ENCODE measurements at regions not wholly inside any gene's neighbourhood (a gene's known extent, or its start where the extent isn't known, plus 50 kb on each side); places are given as distances from the start of the nearest gene placed in this dataset.

DNA sequence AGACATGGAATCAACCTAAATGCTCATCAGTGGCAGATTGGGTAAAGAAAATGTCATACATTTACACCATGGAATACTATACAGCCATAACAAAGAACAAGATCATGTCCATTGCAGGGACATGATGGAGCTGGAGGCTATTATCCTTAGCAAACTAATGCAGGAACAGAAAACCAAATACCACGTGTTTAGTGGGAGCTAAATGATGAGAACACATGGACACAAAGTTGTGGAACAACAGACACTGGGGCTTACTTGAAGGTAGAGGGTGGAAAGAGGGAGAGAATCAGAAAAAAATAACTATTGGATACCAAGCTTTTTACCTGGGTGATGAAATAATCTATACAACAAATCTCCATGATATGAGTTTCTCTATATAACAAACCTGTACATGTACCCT is 701.3 kb downstream of the TBC1D32 start:
- no peak for DNase-seq (ENCODE audit: low read depth)

DNA sequence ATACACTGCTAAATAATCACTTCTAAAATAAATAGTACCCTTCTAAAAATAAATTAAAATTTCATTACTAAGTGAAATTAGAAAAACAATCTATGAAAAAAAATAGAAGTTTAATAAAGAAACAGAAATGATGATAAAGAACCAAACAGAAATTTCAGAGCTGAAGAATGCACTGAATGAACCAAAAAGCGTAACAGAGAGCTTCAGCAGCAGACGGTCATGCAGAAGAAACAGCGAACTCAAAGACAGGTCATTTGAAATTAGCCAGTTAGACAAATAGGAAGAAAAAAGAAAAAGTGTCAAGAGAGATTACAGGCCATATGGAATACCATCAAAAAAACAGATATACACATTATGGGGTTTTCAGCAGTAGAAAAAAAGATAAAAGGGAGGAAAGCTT is 706.7 kb downstream of the TBC1D32 start:
- DNase-seq (ENCODE audit: low read depth) = no peak

DNA sequence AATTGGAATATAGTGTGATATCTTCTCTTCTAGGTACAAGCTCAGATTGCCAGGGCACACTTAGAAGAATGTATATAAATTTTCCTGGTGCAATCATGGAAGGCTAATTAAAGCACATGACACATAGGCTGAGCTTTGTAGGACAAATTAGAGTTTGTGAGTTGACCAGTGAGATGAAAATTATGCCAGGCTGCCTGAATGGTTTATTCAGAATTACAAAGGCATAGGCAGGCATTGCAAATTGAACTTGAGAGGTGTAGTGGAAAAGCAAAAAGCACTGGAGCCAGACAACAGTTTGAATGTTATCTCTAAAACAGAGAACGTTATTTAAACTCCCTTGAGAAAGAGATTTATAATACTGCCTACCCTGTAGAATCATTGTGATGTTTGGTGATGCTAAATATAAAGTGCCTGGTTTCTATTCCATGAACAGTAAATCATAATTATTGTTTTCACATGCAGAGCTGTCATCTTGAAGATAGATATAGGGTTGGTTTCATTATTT is 712.1 kb downstream of the TBC1D32 start:
- no peak for DNase-seq (ENCODE audit: low read depth)

GRCh38 chr6:120620900-120621299 is 713.4 kb downstream of the TBC1D32 start:
- DNase-seq (ENCODE audit: low read depth) = no peak

- no peak for DNase-seq (ENCODE audit: low read depth)
Measured at GRCh38 chr6:120615238-120615637, 719.0 kb downstream of the TBC1D32 start.

GRCh38 chr6:120614723-120615122 is 719.6 kb downstream of the TBC1D32 start:
- DNase-seq (ENCODE audit: low read depth) = no peak

- DNase-seq (ENCODE audit: low read depth) = peak; percentile 0
Measured at GRCh38 chr6:120608826-120609225, 725.5 kb downstream of the TBC1D32 start.

DNA sequence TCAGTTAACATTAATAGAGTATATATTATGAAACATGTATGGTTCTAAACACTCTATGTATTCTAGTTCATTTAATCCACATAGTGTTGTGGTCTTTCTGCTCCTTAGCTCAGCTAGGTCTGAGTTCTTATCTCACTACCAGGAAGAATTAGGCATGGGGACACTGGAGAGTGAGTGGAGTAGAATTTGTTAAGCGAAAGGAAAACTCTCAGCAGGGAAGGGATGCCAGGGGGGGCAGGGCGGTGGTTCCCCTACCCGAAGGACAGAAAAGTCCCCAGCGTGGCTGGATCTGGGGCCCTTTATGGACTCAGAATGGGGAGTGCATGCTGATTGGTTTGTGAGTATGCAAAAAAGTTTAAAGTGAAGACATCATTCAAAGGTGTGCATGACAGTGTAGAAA is 727.5 kb downstream of the TBC1D32 start:
- no peak for DNase-seq (ENCODE audit: low read depth)

GRCh38 chr6:120604510-120604909 is 729.8 kb downstream of the TBC1D32 start:
- no peak for DNase-seq (ENCODE audit: low read depth)

DNA sequence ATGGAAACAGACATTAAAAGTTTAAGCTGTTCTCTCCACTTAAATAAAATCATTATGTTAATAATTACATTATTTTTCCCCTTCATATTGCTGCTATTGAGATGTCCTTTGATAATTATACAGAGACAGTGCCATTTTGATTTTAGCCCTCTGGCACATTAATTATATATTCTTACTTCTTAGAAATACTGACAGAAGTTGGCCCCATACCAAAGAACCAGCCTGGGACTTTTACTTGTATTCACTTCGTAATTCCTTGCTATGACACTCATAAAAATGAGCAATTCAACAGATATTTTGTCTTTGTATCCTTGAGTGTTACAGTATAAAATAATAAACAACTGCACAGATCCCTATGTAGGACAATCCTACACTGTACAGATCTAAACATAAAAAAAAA is 743.7 kb downstream of the TBC1D32 start:
- DNase-seq (ENCODE audit: low read depth) = no peak

DNA sequence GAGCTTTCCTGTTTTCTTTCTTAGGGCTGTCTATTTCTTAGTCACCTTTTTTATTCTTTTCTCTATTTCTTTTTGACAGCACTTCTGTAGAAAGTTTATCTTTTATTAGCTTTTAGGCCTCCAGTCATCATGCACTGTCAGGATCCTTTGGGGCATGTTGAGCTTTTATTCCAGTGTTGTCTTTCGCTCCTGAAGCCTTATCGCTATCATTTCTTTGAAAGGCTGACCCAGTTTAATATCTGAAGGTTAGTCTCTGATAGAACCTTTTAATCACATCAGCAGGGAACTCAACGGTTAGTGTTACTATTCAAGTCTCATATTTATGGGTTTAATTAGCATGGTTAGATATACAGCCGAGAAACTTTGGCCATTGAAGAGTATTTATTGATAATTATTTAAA is 745.9 kb downstream of the TBC1D32 start:
- DNase-seq (ENCODE audit: low read depth) = no peak

DNA sequence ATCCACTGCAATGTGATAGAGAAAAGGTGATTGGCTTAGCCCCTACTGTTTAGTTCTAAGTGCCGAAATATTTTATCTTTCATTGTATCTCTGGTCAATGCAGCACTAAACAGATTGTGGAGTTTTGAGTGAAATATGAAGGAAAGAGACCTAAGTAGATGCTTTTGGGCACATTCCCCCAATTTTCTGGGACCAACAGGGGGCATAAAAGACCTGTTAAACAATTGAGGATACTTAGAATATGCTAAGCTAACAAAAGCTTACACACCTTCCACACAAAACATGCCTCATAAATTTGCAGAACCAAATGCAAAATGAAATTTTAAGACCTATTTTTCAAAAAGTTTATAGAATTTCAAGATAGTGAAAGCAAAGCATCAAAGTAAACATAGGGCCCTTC is 746.9 kb downstream of the TBC1D32 start:
- DNase-seq (ENCODE audit: low read depth) = no peak

DNA sequence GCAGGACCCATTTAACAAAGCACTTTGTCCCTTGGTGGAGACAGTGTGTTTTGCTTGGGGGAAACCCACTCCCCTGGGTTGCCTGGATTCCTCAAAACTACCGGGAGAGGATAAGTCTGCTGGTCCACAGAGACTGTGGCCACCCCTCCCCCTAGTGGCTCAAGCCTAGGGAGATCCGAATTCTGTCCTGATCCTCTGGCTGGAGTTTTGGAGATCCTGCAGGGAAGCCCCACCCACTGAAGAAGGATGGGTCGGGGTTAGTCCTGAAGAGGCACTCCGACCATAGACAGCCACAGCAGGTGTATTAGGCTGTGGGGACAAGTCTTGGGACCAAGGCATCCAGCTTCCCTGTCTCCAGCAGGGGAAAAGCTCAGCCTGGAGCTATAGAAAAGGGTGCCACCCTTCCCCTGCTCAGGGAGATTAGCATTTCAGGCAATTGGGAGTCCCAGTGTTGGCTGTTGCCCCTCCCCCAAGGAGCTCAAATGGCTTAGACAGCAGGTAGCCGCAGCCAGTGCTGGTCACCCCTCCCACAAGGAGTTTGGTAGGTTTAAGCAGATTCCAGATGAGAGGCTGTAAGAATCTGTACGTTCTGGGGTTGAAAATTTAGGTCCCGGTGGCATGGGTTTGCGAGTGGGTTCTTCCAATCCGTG is 750.0 kb downstream of the TBC1D32 start:
- no peak for DNase-seq (ENCODE audit: low read depth)

- DNase-seq (ENCODE audit: low read depth) = no peak
Measured at GRCh38 chr6:120576061-120576460, 758.2 kb downstream of the TBC1D32 start.

- DNase-seq (ENCODE audit: low read depth) = no peak
Measured at GRCh38 chr6:120569714-120570113, 764.6 kb downstream of the TBC1D32 start.

- DNase-seq (ENCODE audit: low read depth) = no peak
Measured at GRCh38 chr6:120564779-120565178, 769.5 kb downstream of the TBC1D32 start.

GRCh38 chr6:120558294-120558693 is 776.0 kb downstream of the TBC1D32 start:
- DNase-seq (ENCODE audit: low read depth) = no peak

DNA sequence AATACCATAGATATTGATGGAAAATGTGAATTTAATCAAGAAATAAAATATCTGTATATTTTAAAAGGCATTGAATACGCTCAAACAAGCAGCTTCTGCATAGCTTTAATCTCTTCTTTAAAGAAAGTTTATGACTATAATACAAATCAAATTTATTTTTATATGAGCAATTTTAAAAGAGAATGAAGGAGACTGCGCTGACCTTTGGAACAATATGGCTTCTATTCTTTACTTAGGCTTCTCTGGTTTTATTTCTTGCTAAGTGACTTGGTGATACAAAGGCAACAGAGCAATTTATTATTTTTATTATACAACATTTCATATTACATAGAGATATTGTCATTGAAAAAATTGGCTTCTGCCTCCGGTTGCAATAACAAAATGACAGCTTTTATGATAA is 776.7 kb downstream of the TBC1D32 start:
- DNase-seq (ENCODE audit: low read depth) = no peak

- DNase-seq (ENCODE audit: low read depth) = no peak
Measured at GRCh38 chr6:120556491-120556890, 777.8 kb downstream of the TBC1D32 start.

GRCh38 chr6:120553353-120553752 is 780.9 kb downstream of the TBC1D32 start:
- no peak for DNase-seq (ENCODE audit: low read depth)

GRCh38 chr6:120545353-120545752 is 788.9 kb downstream of the TBC1D32 start:
- DNase-seq (ENCODE audit: low read depth) = no peak

DNA sequence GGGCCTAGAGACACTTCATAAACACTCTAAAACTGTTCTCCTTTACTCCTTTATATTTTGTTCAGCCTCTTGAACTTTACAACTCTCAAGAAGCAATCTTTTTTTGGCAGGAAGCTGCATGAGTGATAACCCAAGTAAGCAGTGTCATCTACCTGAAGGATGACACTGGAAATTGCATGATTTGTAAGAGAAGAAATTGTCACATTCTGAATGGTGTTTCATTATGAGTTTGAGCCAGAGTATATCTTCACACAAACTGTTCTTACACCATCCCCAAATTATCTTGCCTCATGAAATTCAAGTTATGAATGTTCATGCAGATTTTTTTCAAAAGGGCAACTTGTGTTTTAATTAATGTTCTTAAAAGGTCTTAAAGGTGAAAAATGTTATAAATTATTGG is 799.3 kb downstream of the TBC1D32 start:
- no peak for DNase-seq (ENCODE audit: low read depth)

DNA sequence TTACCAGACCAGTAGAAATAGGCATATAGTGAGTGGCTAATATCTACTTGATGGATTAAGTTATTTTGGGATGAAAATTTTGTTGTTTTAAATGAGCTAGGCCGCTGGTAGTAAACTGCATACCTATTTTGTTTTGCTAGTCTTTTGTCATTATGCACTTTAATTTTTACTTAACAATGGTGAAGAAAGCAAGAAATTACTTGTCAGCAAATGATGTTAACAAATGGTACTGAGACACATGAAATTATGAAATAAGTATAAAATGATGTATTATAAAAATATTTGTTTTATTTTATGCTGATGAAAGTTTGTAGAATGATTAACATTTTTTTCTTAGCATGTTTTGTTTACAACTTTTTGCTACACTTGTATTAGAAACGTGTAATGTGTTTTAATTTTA is 807.7 kb downstream of the TBC1D32 start:
- DNase-seq (ENCODE audit: low read depth) = no peak

DNA sequence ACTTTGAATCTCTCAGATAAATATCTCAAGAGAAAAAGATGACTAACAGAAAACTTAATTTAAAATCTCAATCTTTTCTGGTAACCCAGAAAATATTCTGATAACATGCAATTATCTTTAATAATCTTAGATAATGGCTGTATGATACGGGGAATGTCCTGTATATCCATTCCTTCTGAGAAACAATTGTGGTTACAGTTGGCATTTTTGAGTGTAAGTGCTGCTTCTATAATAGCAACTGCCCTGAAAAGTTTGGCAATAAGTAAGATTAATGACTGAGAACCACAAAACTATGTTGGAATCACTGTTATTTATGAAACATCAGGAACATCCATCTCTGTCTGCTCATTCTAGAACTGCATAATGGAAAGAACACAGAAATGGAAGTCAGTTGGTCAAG is 819.7 kb downstream of the TBC1D32 start:
- no peak for DNase-seq (ENCODE audit: low read depth)
